CD14-positive monocyte (primary cell): ENCODE measurements at regions not wholly inside any gene's neighbourhood (a gene's known extent, or its start where the extent isn't known, plus 50 kb on each side); places are given as distances from the start of the nearest gene placed in this dataset.

Experiments used
- DNase-seq, 3 donors: peaks; one replicate each; pipeline ENCODE4 v3.0.0-alpha.2; 2011 to 2022
- H2AFZ ChIP-seq: 2 replicates; pipeline ENCODE4 v1.6.0; 2012; ENCODE audit warnings: mild to moderate bottlenecking, low read depth, low read length, inconsistent platforms; ENCODE audit not compliant: insufficient read depth, poor library complexity, severe bottlenecking
- H3K27ac ChIP-seq, 2 donors: 1 replicate in 1 of 2; 2 replicates in 1 of 2; pipeline ENCODE4 v1.5.1; 2012 to 2013; ENCODE audit warnings: low read length in 2 of 2, control low read depth in 1 of 2, inconsistent platforms in 1 of 2, low read depth in 1 of 2, mild to moderate bottlenecking in 1 of 2
- H3K27me3 ChIP-seq, 2 donors: one replicate each; pipeline versions ENCODE4 v1.6.0 to v1.6.1; 2011 to 2013; ENCODE audit warnings: low read length in 2 of 2; ENCODE audit not compliant: control insufficient read depth in 2 of 2, insufficient read depth in 2 of 2
- H3K36me3 ChIP-seq, 2 donors: replicated peaks in 1 of 2; 1 replicate in 1 of 2; 2 replicates in 1 of 2; pipeline versions ENCODE4 v1.5.1 to v1.6.1; 2012 to 2013; ENCODE audit warnings: low read length in 2 of 2, control low read depth in 1 of 2, inconsistent platforms in 1 of 2, mild to moderate bottlenecking in 1 of 2; ENCODE audit not compliant: insufficient read depth in 2 of 2, control insufficient read depth in 1 of 2
- H3K4me1 ChIP-seq, 2 donors: 1 replicate in 1 of 2; 2 replicates in 1 of 2; pipeline versions ENCODE4 v1.5.1 to v1.6.1; 2012 to 2013; ENCODE audit warnings: low read length in 2 of 2, control low read depth in 1 of 2, inconsistent platforms in 1 of 2, mild to moderate bottlenecking in 1 of 2, moderate library complexity in 1 of 2; ENCODE audit not compliant: insufficient read depth in 2 of 2, control insufficient read depth in 1 of 2
- H3K4me2 ChIP-seq: replicated peaks from 2 replicates; pipeline ENCODE3; 2012; ENCODE audit warnings: low read length, moderate library complexity, mild to moderate bottlenecking; ENCODE audit not compliant: poor library complexity, severe bottlenecking; ENCODE audit errors: extremely low read depth
- H3K4me3 ChIP-seq, 3 experiments: fragments of 200-600 bp in 1 of 3; sonication (generic) in 1 of 3; replicated peaks in 1 of 3; 1 replicate in 2 of 3; 2 replicates in 1 of 3; pipeline ENCODE4 v1.5.1; 2011 to 2013; ENCODE audit warnings: low read length in 3 of 3, mild to moderate bottlenecking in 3 of 3, control low read depth in 2 of 3, low read depth in 2 of 3, inconsistent platforms in 1 of 3, moderate library complexity in 1 of 3
- H3K79me2 ChIP-seq: 2 replicates; pipeline ENCODE4 v1.6.0; 2012; ENCODE audit warnings: mild to moderate bottlenecking, control low read depth, inconsistent platforms, low read length, moderate library complexity; ENCODE audit not compliant: insufficient read depth
- H3K9ac ChIP-seq: 2 replicates; pipeline ENCODE4 v1.6.0; 2017; ENCODE audit warnings: low read length, mild to moderate bottlenecking; ENCODE audit not compliant: insufficient read depth, poor library complexity, severe bottlenecking
- H3K9me3 ChIP-seq, 2 donors: replicated peaks in 1 of 2; 1 replicate in 1 of 2; 2 replicates in 1 of 2; pipeline versions ENCODE4 v1.5.1 to v1.6.1; 2012 to 2013; ENCODE audit warnings: low read length in 2 of 2, control low read depth in 1 of 2; ENCODE audit not compliant: control insufficient read depth in 1 of 2, insufficient read depth in 1 of 2
- H4K20me1 ChIP-seq: 2 replicates; pipeline ENCODE4 v1.6.0; 2012; ENCODE audit warnings: mild to moderate bottlenecking, low read length, control low read depth, moderate library complexity; ENCODE audit not compliant: insufficient read depth
- H3K27ac Mint-ChIP-seq, 7 donors: one replicate each; pipeline ENCODE4 v1.8.0; 2020; ENCODE audit warnings: mild to moderate bottlenecking in 7 of 7, mixed read lengths in 7 of 7, moderate library complexity in 6 of 7, inconsistent platforms in 2 of 7
- H3K27me3 Mint-ChIP-seq, 3 donors: one replicate each; pipeline ENCODE4 v1.8.0; 2021 to 2022; ENCODE audit warnings: low read depth in 3 of 3, mild to moderate bottlenecking in 3 of 3, mixed read lengths in 3 of 3, moderate library complexity in 3 of 3, inconsistent platforms in 1 of 3
- H3K36me3 Mint-ChIP-seq, 2 donors: one replicate each; pipeline ENCODE4 v1.8.0; 2020; ENCODE audit warnings: mixed read lengths in 2 of 2, inconsistent platforms in 1 of 2, mild to moderate bottlenecking in 1 of 2
- H3K4me1 Mint-ChIP-seq: one replicate; pipeline ENCODE4 v1.8.0; 2020; ENCODE audit warnings: mild to moderate bottlenecking, mixed read lengths
- H3K4me3 Mint-ChIP-seq, 2 donors: one replicate each; pipeline ENCODE4 v1.8.0; 2020; ENCODE audit warnings: mild to moderate bottlenecking in 2 of 2, mixed read lengths in 2 of 2, moderate library complexity in 1 of 2
- H3K9me3 Mint-ChIP-seq, 7 donors: one replicate each; pipeline ENCODE4 v1.8.0; 2020 to 2022; ENCODE audit warnings: mixed read lengths in 7 of 7, mild to moderate bottlenecking in 6 of 7, moderate library complexity in 6 of 7, inconsistent platforms in 2 of 7
- WGBS: methylation state at CpG from one replicate; pipeline ENCODE4 v1.1.5; 2013; ENCODE audit warnings: missing lambda C conversion rate; ENCODE audit not compliant: insufficient coverage; 5-methylcytosine and 5-hydroxymethylcytosine counted together
- intact Hi-C, 2 donors: fragments of 100-400 bp; cut with micrococcal nuclease; formaldehyde crosslinking; loops; one replicate each; pipeline versions ENCODE4 v1.15.0 to v1.15.1; 2023
- TF ChIP-seq, protein P1 (sequence below): fragments of 200-600 bp; IDR thresholded peaks from one replicate; pipeline ENCODE4 v1.8.0; 2022; ENCODE audit warnings: antibody characterized with exemption, mild to moderate bottlenecking

DNA sequence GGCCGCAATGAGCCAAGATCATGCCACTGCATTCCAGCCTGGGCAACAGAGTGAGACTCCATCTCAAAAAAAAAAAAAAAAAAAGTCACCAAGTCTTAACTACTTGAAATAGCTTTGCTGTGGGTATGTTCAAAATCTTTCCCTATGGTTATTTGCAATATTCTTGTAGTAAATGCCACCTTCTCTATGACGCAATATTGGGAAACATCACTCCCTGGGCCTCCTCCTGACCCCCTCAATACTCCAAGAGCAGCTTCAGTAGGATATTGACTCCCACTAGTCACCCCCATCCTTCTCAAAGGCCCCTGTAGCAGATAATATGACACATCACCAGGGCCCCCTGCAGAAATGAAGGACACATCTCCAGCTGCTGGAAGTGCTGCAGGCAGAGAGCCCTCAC lies 137.8 kb downstream of the AIPL1 start:
- H3K4me3 Mint-ChIP-seq = peak overlapping the region in 1 of 2 donors; percentile 3
- Histone ChIP-seq H3K9ac (no peak overlapping the region), H3K27ac (no peak overlapping the region), H3K36me3 (no peaks in the 10 kb centered on the region), H4K20me1 (no peaks in the 10 kb centered on the region), H3K4me1 (no peaks in the 10 kb centered on the region), H3K4me2 (no peak overlapping the region), H3K27me3 (no peaks in the 10 kb centered on the region), H2AFZ (no peak overlapping the region), H3K79me2 (no peaks in the 10 kb centered on the region), H3K4me3 (no peak overlapping the region), H3K9me3 (no peaks in the 10 kb centered on the region)
- WGBS = 80% methylated on average over 1 of the region's 2 CpGs
- intact Hi-C loops = no loop called here
- TF ChIP-seq, protein P1, sequence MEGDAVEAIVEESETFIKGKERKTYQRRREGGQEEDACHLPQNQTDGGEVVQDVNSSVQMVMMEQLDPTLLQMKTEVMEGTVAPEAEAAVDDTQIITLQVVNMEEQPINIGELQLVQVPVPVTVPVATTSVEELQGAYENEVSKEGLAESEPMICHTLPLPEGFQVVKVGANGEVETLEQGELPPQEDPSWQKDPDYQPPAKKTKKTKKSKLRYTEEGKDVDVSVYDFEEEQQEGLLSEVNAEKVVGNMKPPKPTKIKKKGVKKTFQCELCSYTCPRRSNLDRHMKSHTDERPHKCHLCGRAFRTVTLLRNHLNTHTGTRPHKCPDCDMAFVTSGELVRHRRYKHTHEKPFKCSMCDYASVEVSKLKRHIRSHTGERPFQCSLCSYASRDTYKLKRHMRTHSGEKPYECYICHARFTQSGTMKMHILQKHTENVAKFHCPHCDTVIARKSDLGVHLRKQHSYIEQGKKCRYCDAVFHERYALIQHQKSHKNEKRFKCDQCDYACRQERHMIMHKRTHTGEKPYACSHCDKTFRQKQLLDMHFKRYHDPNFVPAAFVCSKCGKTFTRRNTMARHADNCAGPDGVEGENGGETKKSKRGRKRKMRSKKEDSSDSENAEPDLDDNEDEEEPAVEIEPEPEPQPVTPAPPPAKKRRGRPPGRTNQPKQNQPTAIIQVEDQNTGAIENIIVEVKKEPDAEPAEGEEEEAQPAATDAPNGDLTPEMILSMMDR = no peak
- no peaks in the 10 kb centered on the region for H3K36me3 Mint-ChIP-seq
- no peaks in the 10 kb centered on the region for H3K9me3 Mint-ChIP-seq
- no peaks in the 10 kb centered on the region for H3K4me1 Mint-ChIP-seq
- H3K27ac Mint-ChIP-seq = no peak overlapping the region
- H3K27me3 Mint-ChIP-seq = peaks cover 4 to 7% (median 5%) of the 10 kb centered on the region in 3 donors
- DNase-seq = no peak

DNA sequence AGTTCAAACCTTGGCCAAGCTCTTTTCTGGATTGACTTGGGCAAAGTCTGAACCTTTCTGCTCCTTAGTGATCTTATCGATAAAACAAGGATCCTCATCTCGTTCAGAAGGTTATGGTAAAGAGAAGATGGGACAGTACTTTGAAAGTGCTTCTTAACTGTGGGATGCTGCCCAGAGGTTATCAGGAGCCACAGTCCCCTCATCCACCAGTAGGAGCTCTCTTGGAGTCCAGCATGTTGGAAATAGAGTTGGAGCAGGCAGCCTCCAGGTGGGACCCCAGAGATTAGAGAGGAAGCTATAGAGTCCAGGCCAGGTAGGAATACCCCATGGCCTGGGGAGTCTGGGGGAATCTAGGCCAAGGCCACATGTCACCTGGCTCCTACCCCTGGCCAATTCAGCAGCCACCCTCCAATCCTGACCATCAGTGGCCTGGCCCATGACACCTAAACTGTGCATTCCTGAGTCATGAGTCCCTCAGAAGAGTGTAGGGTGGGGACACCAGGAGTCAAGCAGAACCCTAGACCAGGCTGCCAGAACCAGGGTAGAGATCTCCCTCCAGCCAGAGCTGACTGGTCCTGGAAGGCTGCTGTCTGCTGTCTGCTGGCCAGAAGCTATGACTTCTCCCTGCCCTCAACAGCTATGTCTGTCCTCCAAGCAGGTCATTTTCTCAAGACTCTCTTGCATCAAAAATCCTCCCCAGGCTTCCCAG lies 144.3 kb downstream of the AIPL1 start:
- Histone ChIP-seq H3K4me2 (no peak overlapping the region), H3K27me3 (no peaks in the 10 kb centered on the region), H3K79me2 (no peaks in the 10 kb centered on the region), H3K9me3 (no peaks in the 10 kb centered on the region), H3K4me3 (no peak overlapping the region), H3K9ac (no peak overlapping the region), H3K27ac (no peak overlapping the region), H2AFZ (no peak overlapping the region), H3K36me3 (no peaks in the 10 kb centered on the region), H4K20me1 (no peaks in the 10 kb centered on the region), H3K4me1 (no peaks in the 10 kb centered on the region)
- 94% methylated on average over 2 of the region's 2 CpGs for WGBS
- H3K4me3 Mint-ChIP-seq = no peak overlapping the region
- no peaks in the 10 kb centered on the region for H3K4me1 Mint-ChIP-seq
- H3K36me3 Mint-ChIP-seq = no peaks in the 10 kb centered on the region
- intact Hi-C loops = no loop called here
- peaks cover 6 to 10% (median 8%) of the 10 kb centered on the region in 3 donors for H3K27me3 Mint-ChIP-seq
- DNase-seq = no peak
- TF ChIP-seq, protein P1 = no peak
- H3K9me3 Mint-ChIP-seq = no peaks in the 10 kb centered on the region
- no peak overlapping the region for H3K27ac Mint-ChIP-seq
